Right ventricle myocardium inferior (tissue), 1 donor: ENCODE measurements at regions not wholly inside any gene's neighbourhood (a gene's known extent, or its start where the extent isn't known, plus 50 kb on each side); places are given as distances from the start of the nearest gene placed in this dataset.

Source experiments
- ATAC-seq: fragments of 200-7000 bp; cut with Tn5 transposase; one replicate; pipeline ENCODE4 v1.9.1; 2020; ENCODE audit warnings: mild to moderate bottlenecking, moderate library complexity
- DNase-seq: peaks from one replicate; pipeline ENCODE4 v3.0.0; 2021; ENCODE audit errors: missing footprints
- intact Hi-C: fragments of 100-400 bp; cut with DNase I; formaldehyde crosslinking; loops from one replicate; pipeline ENCODE4 v1.11.0; 2022
- donor health status: DM: no; HTN: yes; CAD: no; lungs with severe emphysema.

DNA sequence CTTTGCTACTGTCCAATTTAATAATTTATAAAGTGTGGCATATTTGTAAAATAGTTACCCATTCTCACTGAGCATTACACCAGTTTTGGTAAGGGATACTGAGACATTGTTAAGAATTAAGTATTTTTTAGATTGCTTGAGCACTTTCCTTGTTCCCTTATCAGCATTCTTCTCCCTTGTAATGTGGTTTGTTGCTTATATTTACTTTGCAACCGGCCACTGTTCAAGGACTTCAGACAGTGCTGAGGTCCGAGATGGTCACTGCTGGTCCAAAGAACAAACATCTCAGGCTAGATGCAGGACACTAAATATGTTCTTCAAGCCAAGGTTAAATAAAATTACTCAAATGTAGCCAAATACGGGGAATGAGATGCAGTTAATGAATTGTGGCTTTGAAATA, 161.4 kb downstream of the TM9SF2 start:
- DNase-seq = no peak
- intact Hi-C loops = no loop called here
- ATAC-seq = no peak

- DNase-seq = no peak
These were observed 160.5 kb downstream of the TM9SF2 start for GRCh38 chr13:99661791-99662190.

DNA sequence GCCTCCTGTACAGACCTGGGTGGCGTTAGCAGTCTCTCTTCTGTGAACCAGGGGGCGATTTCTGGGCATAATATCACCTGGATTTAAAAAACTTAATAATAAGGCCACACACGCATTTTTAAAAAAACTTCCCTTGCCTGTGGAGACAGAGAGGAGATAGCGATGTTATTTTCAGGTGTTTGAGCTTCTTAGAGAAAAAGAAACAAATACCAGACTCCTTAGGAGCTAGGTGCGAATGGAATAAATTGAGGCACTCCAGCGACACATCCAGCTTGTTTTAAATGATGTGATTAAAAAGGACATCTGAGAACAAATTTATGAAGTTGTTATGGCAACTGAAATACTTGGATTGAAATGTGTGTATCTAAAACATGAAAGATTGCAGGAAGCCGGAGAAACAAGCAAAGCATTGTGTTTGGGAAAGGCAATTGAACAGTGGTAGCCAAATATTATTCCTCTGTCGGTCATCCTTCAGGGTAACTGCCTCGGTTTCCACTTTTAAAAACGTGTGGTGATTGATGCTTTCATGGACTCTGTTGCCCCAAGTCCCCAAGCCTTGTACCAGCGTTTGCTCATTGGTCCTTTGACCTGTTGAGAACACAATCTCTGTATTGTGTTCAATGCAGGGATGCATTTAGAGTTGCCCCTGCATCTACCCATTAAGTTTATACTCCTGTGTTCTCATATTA, 158.7 kb downstream of the TM9SF2 start:
- intact Hi-C loops = loop anchor here (5.0 kb wide), 2 partner anchors 1442 to 1467 kb away; no protein-coding TSS in a partner anchor
- ATAC-seq = no peak
- DNase-seq = no peak

More at GRCh38 chr13:99661791-99662190, 160.5 kb downstream of the TM9SF2 start:
- ATAC-seq = no peak
- intact Hi-C loops = no loop called here

DNA sequence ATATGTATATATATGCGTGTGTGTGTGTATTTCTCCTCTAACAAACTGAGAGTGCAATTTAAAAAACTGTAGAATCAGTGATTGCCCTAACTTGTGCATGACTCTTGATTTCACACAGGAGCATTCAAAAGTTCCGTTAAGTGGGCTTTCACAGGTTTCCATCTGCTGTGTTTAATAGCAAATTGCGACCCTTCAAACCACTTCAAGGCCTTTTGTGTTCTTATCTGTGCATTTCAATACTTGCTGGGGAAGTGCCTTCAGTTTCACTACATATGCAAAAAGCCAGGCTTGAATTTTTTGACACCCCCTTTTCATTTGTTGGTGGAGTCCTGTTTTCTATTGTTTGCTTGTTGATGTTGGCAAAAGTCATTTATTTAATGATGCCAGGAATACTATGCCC, 158.0 kb downstream of the TM9SF2 start:
- intact Hi-C loops = loop anchor here (5.0 kb wide), 2 partner anchors 1443 to 1468 kb away; no protein-coding TSS in a partner anchor
- ATAC-seq = no peak
- DNase-seq = no peak

DNA sequence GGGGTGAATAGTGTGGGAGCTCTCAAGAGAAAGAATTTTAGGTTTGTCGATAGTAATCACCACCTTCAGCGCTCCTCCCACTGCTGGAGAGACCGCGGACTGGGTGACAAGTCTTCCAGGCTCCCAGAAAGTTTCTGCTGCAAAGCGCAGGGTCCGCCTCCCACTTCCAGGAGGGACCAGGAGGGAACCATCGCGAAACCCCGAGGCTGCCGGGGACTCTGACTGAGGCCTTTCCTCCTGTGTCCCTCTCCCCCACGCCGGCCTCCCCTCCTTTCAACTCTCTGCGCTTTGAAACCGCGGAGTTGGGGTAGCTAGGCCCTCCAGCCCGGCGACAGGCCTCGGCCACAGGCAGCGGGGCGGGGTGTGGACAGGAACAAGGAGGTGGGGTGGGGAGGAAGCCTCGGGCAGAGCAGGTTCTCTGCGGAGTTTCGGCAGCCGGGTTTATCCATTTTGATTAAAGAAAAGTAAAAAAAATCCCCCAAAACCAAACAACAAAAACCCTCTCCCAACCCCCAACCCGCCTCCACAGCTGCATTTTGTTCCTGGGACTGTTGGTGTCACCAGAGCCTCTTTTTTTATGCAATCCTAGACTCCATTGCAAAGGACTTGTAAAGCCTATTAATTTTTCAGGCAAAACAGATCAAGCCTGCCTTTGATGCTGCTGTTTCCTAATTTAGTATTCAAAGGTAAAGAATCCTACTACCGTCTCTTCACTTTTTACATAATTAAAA, 157.2 kb downstream of the TM9SF2 start:
- DNase-seq = no peak
- ATAC-seq = peak; percentile 82
- intact Hi-C loops = loop anchor here (5.0 kb wide), 2 partner anchors 1444 to 1469 kb away; no protein-coding TSS in a partner anchor

DNA sequence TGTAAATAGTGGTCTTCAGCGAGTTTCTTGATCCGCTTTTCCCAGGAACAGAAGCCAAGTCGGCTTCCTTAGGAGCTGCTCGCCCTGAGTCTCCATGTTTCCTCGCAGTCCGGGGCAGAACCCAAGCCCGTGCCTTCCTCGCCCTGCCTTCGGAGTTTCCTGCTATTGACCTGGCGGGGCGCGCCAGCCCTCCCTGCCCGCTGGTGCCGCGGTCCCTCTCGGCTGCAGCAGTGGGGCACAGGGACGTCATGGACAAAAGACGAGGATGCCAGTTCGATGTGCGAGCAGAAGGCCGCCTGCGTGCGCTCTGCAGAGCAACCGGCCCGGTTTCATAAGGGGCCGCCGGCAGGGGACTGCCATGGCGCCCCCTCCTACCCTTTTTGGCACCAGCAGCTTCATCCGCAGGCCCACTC, 156.6 kb downstream of the TM9SF2 start:
- peak; percentile 69 for ATAC-seq
- intact Hi-C loops = loop anchor here (2.0 to 5.0 kb wide), 3 partner anchors 857 to 1469 kb away; no protein-coding TSS in a partner anchor
- DNase-seq = no peak

DNA sequence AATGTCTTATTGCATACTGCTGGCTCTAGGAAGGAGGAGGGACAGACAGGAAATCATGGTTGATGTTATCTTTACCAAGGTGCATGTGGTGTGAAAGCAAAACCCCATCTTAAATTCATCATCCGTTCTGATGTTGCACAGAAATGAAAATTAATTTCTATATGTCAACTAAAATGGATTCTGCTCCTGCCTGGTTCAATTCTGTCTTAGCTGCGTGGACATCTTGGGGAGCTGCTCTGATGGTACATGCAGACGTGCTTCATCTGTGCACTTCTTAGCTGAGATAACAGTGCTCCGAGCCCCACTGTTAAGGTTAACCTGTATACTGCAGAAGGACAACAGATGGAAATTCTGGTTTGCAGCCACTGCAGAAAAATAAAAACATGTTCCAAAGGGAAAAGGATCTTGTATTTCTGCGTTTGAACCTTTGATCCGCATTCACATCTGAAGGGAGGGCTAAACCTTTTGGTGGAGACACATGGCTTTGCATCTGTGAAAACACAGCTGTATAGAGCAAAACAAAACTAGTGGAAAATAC, 155.6 kb downstream of the TM9SF2 start:
- ATAC-seq = no peak
- intact Hi-C loops = loop anchor here (1.0 to 5.0 kb wide), 4 partner anchors 259 to 1470 kb away; no protein-coding TSS in a partner anchor

DNA sequence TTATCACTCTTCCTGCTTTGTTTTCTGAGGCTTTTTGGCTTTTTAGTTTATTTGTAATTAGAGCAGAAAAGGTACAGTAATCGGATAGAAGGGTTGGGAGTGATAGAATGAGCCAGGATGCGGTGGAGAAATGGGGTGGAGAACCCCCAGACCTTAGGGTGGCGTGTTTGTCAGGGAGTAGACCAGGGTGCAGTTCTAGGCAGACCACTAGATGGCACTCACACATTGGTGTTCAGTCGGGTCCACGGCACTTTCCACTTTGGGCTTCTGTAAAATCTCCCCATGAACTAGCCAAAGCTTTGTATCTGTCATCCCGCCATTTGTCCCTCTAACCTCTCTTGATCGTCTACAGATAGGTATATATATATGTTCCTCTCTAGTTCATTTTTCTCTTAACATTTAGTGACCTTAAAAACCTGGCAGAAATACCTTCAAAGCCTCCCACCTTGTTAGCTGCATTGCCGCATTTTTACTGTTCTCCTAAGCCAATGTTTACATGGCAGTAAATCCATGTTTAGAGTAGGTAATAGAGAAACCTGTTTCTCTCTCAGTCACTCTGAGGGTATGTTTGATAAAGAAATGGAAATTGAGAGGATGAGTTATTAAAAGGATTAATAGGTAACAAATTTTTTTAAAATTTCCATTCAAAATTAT, 154.9 kb downstream of the TM9SF2 start:
- peak; percentile 75 for ATAC-seq
- DNase-seq = no peak
- intact Hi-C loops = loop anchor here (1.0 to 5.0 kb wide), 4 partner anchors 260 to 1471 kb away; no protein-coding TSS in a partner anchor

More for the DNA sequence above, 155.6 kb downstream of the TM9SF2 start:
- DNase-seq = no peak

- ATAC-seq = no peak
- intact Hi-C loops = loop anchor here (1.0 to 5.0 kb wide), 5 partner anchors 261 to 1472 kb away; no protein-coding TSS in a partner anchor
- DNase-seq = no peak
These were observed 154.2 kb downstream of the TM9SF2 start for GRCh38 chr13:99655351-99656091.

DNA sequence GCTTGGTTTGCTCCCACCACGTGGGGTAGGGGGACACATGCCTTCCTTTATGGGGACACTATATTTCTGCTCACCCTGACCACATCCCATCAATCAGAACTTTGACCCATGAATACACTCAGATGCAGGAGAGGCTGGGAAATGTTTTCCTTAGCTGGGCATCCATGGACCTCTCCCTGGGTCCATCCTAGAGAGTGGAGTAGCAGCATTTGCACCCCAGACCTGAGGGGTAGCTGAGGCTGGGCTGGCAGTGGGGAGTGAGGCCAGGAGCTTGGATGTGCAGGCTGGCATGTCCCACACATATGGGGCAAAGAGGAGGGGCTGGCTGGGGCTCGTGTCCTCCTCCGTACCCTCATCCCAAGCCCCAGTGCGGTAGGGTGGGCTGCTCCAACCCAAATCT, 152.8 kb downstream of the TM9SF2 start:
- ATAC-seq (no peak), DNase-seq (no peak)
- intact Hi-C loops = loop anchor here (2.0 kb wide), 1 partner anchor 581 kb away; no protein-coding TSS in a partner anchor

- ATAC-seq (no peak), DNase-seq (no peak)
- intact Hi-C loops = no loop called here
These were observed 152.3 kb downstream of the TM9SF2 start for GRCh38 chr13:99653526-99653925.

DNA sequence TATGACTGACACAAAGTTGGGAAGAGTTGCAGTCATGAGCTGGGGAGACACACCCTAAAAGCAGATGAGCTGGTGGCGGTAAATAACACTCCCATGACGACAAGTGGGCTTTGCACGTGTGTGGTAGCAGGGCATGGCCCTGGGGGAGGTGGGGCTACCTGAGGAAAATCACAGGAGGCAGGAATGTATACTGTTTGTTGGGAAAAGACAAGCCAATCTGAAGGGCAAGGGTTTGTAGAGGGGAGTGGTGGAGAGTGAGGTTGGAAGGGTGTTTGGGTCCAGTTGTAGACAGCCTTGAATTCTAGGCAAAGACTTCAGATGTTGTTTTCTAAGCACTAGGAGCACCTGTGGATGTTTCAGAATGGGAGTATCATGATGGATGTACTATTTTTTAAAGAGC, 151.6 kb downstream of the TM9SF2 start:
- ATAC-seq = no peak
- intact Hi-C loops = no loop called here

DNA sequence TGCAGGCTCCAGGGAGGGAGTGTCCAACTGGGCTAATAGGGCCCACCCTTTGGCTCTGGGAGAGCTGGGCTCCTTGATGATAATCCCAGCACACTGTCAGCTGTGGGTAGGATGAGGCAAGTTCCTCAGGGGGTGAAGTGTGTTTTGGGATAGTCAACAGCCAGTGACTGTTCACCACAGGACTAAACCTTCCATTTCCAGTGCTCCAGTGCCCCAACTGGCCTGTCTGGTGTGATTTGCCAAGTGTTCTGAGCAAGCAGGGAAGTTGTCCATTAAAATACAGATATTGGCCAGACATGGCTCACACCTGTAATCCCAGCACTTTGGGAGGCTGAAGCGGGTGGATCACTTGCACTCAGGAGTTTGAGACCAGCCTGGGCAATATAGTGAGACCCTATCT, 150.9 kb downstream of the TM9SF2 start:
- ATAC-seq (no peak), DNase-seq (no peak)
- intact Hi-C loops = no loop called here

More for the DNA sequence above, 151.6 kb downstream of the TM9SF2 start:
- DNase-seq = no peak

- no peak for DNase-seq
- no peak for ATAC-seq
- intact Hi-C loops = no loop called here
These were observed 149.7 kb downstream of the TM9SF2 start for GRCh38 chr13:99651016-99651415.

DNA sequence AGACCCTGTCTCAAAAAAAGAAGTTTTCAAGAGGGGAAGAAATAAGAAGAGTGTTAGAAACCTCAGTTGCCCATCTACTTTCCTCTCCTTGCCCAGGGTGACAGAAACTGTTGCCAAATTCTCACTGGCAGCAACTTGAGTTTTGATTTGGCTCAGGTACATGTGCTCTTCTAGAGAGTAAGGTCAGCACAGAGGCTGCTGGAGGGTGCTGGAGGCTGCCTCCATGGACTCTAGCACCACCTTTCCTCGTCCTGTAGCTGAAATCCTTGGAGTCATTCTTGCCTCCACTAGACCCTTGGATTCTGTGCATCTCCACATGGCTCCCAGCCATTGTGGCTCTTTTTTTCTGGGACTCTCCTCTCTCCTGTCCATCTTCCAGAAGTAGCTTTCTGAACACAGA, 149.1 kb downstream of the TM9SF2 start:
- intact Hi-C loops = no loop called here
- DNase-seq (no peak), ATAC-seq (no peak)

DNA sequence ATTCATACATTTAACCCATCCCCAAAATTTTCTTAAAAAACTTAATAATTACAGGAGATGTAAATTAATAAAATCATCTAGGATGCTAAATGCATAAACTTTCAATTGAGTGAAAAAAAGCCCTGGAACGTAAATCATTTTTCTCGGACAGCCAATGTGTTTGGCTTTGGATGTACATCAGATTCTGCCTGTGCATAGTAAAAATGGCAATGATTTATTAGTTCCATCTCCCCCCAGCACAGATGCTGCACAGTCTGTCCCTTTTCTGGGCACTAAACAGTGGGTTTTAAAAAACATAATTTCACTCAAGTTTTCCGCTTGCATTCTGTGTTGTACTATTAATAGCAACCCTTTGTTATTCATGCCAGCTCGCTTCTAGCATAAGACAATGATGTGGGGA, 147.7 kb downstream of the TM9SF2 start:
- ATAC-seq (no peak), DNase-seq (no peak)
- intact Hi-C loops = no loop called here

- no peak for ATAC-seq
- intact Hi-C loops = no loop called here
- no peak for DNase-seq
These were observed 146.9 kb downstream of the TM9SF2 start for GRCh38 chr13:99648066-99648665.

DNA sequence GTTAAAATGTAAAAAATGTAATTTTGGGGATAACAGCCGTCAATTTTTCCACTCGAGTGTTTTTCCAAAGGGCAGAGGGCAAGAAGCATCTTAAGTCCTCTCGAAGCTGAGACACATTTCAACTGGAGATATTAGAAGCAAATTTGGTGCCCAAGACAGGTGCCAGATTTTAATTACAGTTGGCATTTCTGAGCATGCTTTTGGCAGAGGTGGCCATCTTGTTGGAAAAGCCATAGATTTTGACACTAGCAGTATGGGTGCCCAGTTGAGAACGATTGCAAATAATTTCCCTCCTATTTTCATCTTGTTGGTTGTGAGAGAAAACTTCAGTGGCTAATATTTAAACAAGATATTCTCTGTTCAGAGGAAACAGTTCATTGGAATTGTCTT, 146.3 kb downstream of the TM9SF2 start:
- DNase-seq (no peak), ATAC-seq (no peak)
- intact Hi-C loops = no loop called here
